ENCODE measurements at regions not wholly inside any gene's neighbourhood (a gene's known extent, or its start where the extent isn't known, plus 50 kb on each side); places are given as distances from the start of the nearest gene placed in this dataset.

- CTCF ChIA-PET (ENCODE audit: low intra/inter-chr PET ratio): no interaction called here
- in situ Hi-C loops (cut with MboI): no loop called here
- Histone ChIP-seq H3K27ac (ENCODE audit: extremely low read depth, low read depth, low read length) (no peak overlapping the region), H3K36me3 (ENCODE audit: control insufficient read depth, insufficient read depth, low read length) (no peaks in the 10 kb centered on the region), H4K20me1 (replicated peaks; ENCODE audit: control insufficient read depth, insufficient read depth, low read length) (no peaks in the 10 kb centered on the region), H3K79me2 (ENCODE audit: control insufficient read depth, insufficient read depth, low read length) (no peaks in the 10 kb centered on the region), H3K9ac (ENCODE audit: insufficient read depth in 1 of 2, low read depth in 2 of 2, low read length in 2 of 2) (no peak overlapping the region), H2AFZ (ENCODE audit: low read depth, low read length) (no peak overlapping the region), H3K4me3 (no peak overlapping the region), H3K27me3 (ENCODE audit: control insufficient read depth in 2 of 2, insufficient read depth in 2 of 2, low read length in 2 of 2) (no peaks in the 10 kb centered on the region), H3K9me1 (ENCODE audit: control insufficient read depth, insufficient read depth, low read length) (no peaks in the 10 kb centered on the region), H3K9me3 (replicated peaks; ENCODE audit: control insufficient read depth, insufficient read depth, low read depth, low read length) (no peaks in the 10 kb centered on the region; the same call in 1 of the 2 replicates), H3K4me1 (replicated peaks in 1 of 2; ENCODE audit: control insufficient read depth in 2 of 2, insufficient read depth in 2 of 2, low read length in 2 of 2) (no peaks in the 10 kb centered on the region), H3K4me2 (ENCODE audit: insufficient read depth, low read length) (no peak overlapping the region)
- DNase-seq (ENCODE audit: extremely low read depth in 1 of 4, low spot score in 3 of 4) (no peak), ATAC-seq (no peak), FAIRE-seq (no peak)
- WGBS (ENCODE audit: insufficient coverage, low coverage, missing lambda C conversion rate): 4% methylated on average over 2 of the region's 2 CpGs
- intact Hi-C loops (cut with micrococcal nuclease): no loop called here
- BruUV-seq (replicated peaks): no TSS peak
- POLR2A ChIA-PET: no interaction called here
- TF ChIP-seq PYGO2 (tag; IDR thresholded peaks at IDR 0.05) (no peak), CEBPZ (IDR thresholded peaks at IDR 0.05; ENCODE audit: borderline replicate concordance, low read depth, low read length) (no peak), ATF4 (CRISPR knock-in tag; IDR thresholded peaks at IDR 0.05) (no peak), CEBPG (CRISPR knock-in tag; IDR thresholded peaks at IDR 0.05) (no peak), CEBPG (tag; conservative IDR thresholded peaks at IDR 0.05 in 1 of 2, IDR thresholded peaks at IDR 0.05 in 1 of 2) (no peak), SIN3B (IDR thresholded peaks at IDR 0.05; ENCODE audit: low read depth) (no peak), CLOCK (CRISPR knock-in tag; IDR thresholded peaks at IDR 0.05; ENCODE audit: borderline replicate concordance) (no peak), ZNF445 (CRISPR knock-in tag; IDR thresholded peaks at IDR 0.05; ENCODE audit: low read depth) (no peak), E2F4 (CRISPR knock-in tag; IDR thresholded peaks at IDR 0.05; ENCODE audit: low read depth) (no peak), JUNB (CRISPR knock-in tag; conservative IDR thresholded peaks at IDR 0.05) (no peak), PKNOX1 (IDR thresholded peaks at IDR 0.05) (no peak), SRSF9 (IDR thresholded peaks at IDR 0.05; ENCODE audit: borderline replicate concordance, low read depth, low read length) (no peak), PML (IDR thresholded peaks at IDR 0.05; ENCODE audit: low read length) (no peak), ZNF232 (CRISPR knock-in tag; IDR thresholded peaks at IDR 0.05) (no peak)
Measured at GRCh38 chr2:13201924-13202323, 485.2 kb downstream of the TRIB2 start.
